Heart right ventricle (tissue), 16 donors: ENCODE measurements at regions not wholly inside any gene's neighbourhood (a gene's known extent, or its start where the extent isn't known, plus 50 kb on each side); places are given as distances from the start of the nearest gene placed in this dataset.
"Not testable (repeated sequence)": the region's sequence is repeated elsewhere in the genome, so short reads cannot be mapped to it uniquely, and the experiment has no call there.

ENCODE experiments used
- ATAC-seq, 8 donors: fragments of 200-7000 bp; cut with Tn5 transposase; one replicate each; pipeline ENCODE4 v1.9.1; 2020; ENCODE audit warnings: mild to moderate bottlenecking in 8 of 8, moderate library complexity in 8 of 8, moderate number of reproducible peaks in 1 of 8
- DNase-seq, 2 donors: peaks; one replicate each; pipeline ENCODE4 v3.0.0-alpha.2; 2020
- H3K27ac ChIP-seq, 10 donors: fragments of 200-600 bp; sonication (generic) in 2 of 10; one replicate each; pipeline versions ENCODE4 v1.5.0 to v1.8.0; 2020 to 2022; ENCODE audit warnings: mild to moderate bottlenecking in 3 of 10
- H3K27me3 ChIP-seq, 7 donors: fragments of 200-600 bp; one replicate each; pipeline ENCODE4 v1.8.0; 2021 to 2022; ENCODE audit warnings: mild to moderate bottlenecking in 2 of 7
- H3K36me3 ChIP-seq, 9 donors: fragments of 200-600 bp; sonication (generic) in 1 of 9; one replicate each; pipeline versions ENCODE4 v1.5.0 to v1.8.0; 2020 to 2022; ENCODE audit warnings: mild to moderate bottlenecking in 2 of 9
- H3K4me1 ChIP-seq, 9 donors: fragments of 200-600 bp; sonication (generic) in 1 of 9; one replicate each; pipeline versions ENCODE4 v1.5.0 to v1.8.0; 2020 to 2022; ENCODE audit warnings: mild to moderate bottlenecking in 4 of 9
- H3K4me3 ChIP-seq, 10 donors: fragments of 200-600 bp; sonication (generic) in 2 of 10; one replicate each; pipeline versions ENCODE4 v1.5.0 to v1.8.0; 2020 to 2022; ENCODE audit warnings: mild to moderate bottlenecking in 7 of 10, moderate library complexity in 2 of 10
- H3K9me3 ChIP-seq, 11 donors: fragments of 200-600 bp in 10 of 11; sonication (generic) in 2 of 11; one replicate each; pipeline versions ENCODE4 v1.5.0 to v1.8.0; 2013 to 2022; ENCODE audit warnings: mild to moderate bottlenecking in 2 of 11, control low read depth in 1 of 11, moderate library complexity in 1 of 11
- CTCF ChIP-seq, 9 donors: fragments of 200-600 bp; sonication (generic) in 2 of 9; IDR thresholded peaks; one replicate each; pipeline versions ENCODE4 v1.5.0 to v1.8.0; 2021 to 2022; ENCODE audit warnings: antibody characterized with exemption in 9 of 9, mild to moderate bottlenecking in 5 of 9, moderate library complexity in 1 of 9
- WGBS, 2 donors: extraction: QIAGEN DNeasy Blood & Tissue Kit; methylation state at CpG; one replicate each; pipeline ENCODE4 v1.1.7; 2013; ENCODE audit warnings: inconsistent platforms in 1 of 2; 5-methylcytosine and 5-hydroxymethylcytosine counted together
- intact Hi-C, 10 donors: fragments of 100-400 bp; cut with DNase I; formaldehyde crosslinking; loops; one replicate each; pipeline versions ENCODE4 v1.11.1 to v1.14.2; 2022
- donor health status: Arrhythmogenic right ventricular cardiomyopathy.
- donor health status: ischemic (EF 13 %, LVEDD 7.1; RV severe dilation, severe dysfunction).
- donor health status: healthy with polysubstance abuse.
- donor health status: DM: no; HTN: yes; CAD: no.
- donor health status: DM: no; HTN: no; CAD: no.
- donor health status: ischemic (EF 25% LVEDD 6.9; RV normal size, moderate dysfunction).
- donor health status: ischemic (EF 25% LVEDD 5.7; RV mildly dilated, moderate dysfunction).
- donor health status: healthy.
- donor health status: DM: yes; HTN: yes; CAD: no.
- donor health status: Ischemic cardiomyopathy.
- donor health status: ischemic (EF 35%, LVEDD 5.7; RV mildly dilated, moderate dysfunction).
- donor health status: nonischemic (EF 11% LVEDD 7.7; RV severe dilation, severe dysfunction).
- donor health status: DM: yes; HTN: yes; CAD: no.
- donor health status: PGD.
- donor health status: ischemic (EF 29% LVEDD 5.4; RV normal size, mild dysfunction).
- donor health status: nonischemic (EF 23%, LVEDD 6.1; RV moderate dilation, normal function).

GRCh38 chr17:27087935-27088766 lies 205.8 kb upstream of the WSB1 start:
- Histone ChIP-seq H3K27ac (no peak overlapping the region), H3K9me3 (no peaks in the 10 kb centered on the region), H3K27me3 (peaks cover 0 to 11% (median 6%) of the 10 kb centered on the region in 7 donors), H3K4me1 (no peaks in the 10 kb centered on the region), H3K36me3 (no peaks in the 10 kb centered on the region), H3K4me3 (no peak overlapping the region)
- ATAC-seq (no peak), DNase-seq (no peak)
- no peak for TF ChIP-seq CTCF (IDR thresholded peaks at IDR 0.05)
- 63 to 77% methylated on average over 5 of the region's 5 CpGs for WGBS, 2 donors
- intact Hi-C loops = loop anchor here in 1 of 10 donors (10.0 kb wide), 1 partner anchor 303 kb away; no protein-coding TSS in a partner anchor

- no peak for TF ChIP-seq CTCF (IDR thresholded peaks at IDR 0.05)
- WGBS, 2 donors = 48 to 56% methylated on average over 8 of the region's 8 CpGs
- intact Hi-C loops = loop anchor here in 1 of 10 donors (10.0 kb wide), 1 partner anchor 304 kb away; no protein-coding TSS in a partner anchor
Observed at GRCh38 chr17:27088767-27089078, 205.2 kb upstream of the WSB1 start.

GRCh38 chr17:27089079-27089928 lies 204.6 kb upstream of the WSB1 start:
- 62% methylated on average over 29 of the region's 29 CpGs for WGBS, 2 donors
- not testable (repeated sequence) for H3K9me3 ChIP-seq, H3K36me3 ChIP-seq, H3K27ac ChIP-seq, H3K4me3 ChIP-seq, H3K4me1 ChIP-seq, ATAC-seq, DNase-seq
- peaks cover 0 to 18% (median 5%) of the 10 kb centered on the region in 7 donors for H3K27me3 ChIP-seq
- intact Hi-C loops = loop anchor here in 1 of 10 donors (10.0 kb wide), 1 partner anchor 305 kb away; no protein-coding TSS in a partner anchor

More at GRCh38 chr17:27088767-27089078, 205.2 kb upstream of the WSB1 start:
- no peaks in the 10 kb centered on the region for H3K36me3 ChIP-seq
- H3K9me3 ChIP-seq = no peaks in the 10 kb centered on the region
- no peak overlapping the region for H3K4me3 ChIP-seq
- peaks cover 0 to 13% (median 1%) of the 10 kb centered on the region in 7 donors for H3K27me3 ChIP-seq
- H3K27ac ChIP-seq = no peak overlapping the region
- DNase-seq (no peak), ATAC-seq (no peak)
- no peaks in the 10 kb centered on the region for H3K4me1 ChIP-seq

GRCh38 chr17:27089929-27090247 lies 204.0 kb upstream of the WSB1 start:
- no peak for DNase-seq
- H3K27me3 ChIP-seq = peaks cover 0 to 20% (median 5%) of the 10 kb centered on the region in 7 donors
- no peak overlapping the region for H3K4me3 ChIP-seq
- H3K4me1 ChIP-seq = no peaks in the 10 kb centered on the region
- no peaks in the 10 kb centered on the region for H3K9me3 ChIP-seq
- intact Hi-C loops = loop anchor here in 1 of 10 donors (10.0 kb wide), 1 partner anchor 305 kb away; no protein-coding TSS in a partner anchor
- no peak overlapping the region for H3K27ac ChIP-seq
- 79 to 90% methylated on average over 1 of the region's 1 CpG for WGBS, 2 donors
- TF ChIP-seq CTCF (IDR thresholded peaks at IDR 0.05) = no peak
- ATAC-seq = no peak
- no peaks in the 10 kb centered on the region for H3K36me3 ChIP-seq

DNA sequence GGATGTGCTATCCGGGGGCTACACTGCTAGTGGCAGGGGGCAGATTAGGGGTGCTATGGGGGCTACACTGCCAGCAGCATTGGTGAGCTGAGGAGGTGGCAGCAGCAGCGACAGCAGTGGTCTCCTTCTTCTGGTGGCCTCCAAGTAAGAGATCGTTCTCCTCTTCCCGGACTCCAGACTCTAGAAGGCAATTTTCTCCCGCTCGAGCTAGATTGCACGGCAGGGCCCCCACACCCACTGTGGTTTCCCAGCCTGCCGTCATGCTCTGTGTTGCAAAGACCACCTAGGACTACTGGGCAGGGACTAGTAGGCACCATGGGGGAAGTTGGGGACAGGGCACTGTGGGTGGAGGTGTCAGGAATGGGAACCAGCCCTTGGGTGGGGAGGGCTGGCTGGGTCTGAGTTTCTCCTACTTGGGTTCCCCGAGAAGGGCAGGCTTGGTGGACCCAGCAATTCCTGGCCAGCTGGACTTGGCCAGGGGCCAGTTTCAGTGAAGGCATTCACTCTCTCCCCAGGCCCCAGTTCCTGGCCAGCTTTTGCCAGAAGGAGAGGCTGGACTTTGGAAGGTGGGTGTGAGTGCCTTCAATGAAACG lies 203.4 kb upstream of the WSB1 start:
- H3K9me3 ChIP-seq, H3K36me3 ChIP-seq, ATAC-seq, DNase-seq, H3K4me1 ChIP-seq, H3K4me3 ChIP-seq, intact Hi-C loops, H3K27ac ChIP-seq: not testable (repeated sequence)
- 83 to 85% methylated on average over 10 of the region's 10 CpGs for WGBS, 2 donors
- peaks cover 0 to 20% (median 5%) of the 10 kb centered on the region in 7 donors for H3K27me3 ChIP-seq
